A549 (cell line): ENCODE measurements at regions not wholly inside any gene's neighbourhood (a gene's known extent, or its start where the extent isn't known, plus 50 kb on each side); places are given as distances from the start of the nearest gene placed in this dataset.

Experiments used
- ATAC-seq, 2 experiments: fragments of 200-7000 bp in 1 of 2; fragments of >200 bp in 1 of 2; cut with Nextera tagmentation in 1 of 2; cut with Tn5 transposase in 1 of 2; 3 replicates each; pipeline versions ENCODE4 v1.8.0 to v1.9.1; 2018 to 2020; ENCODE audit warnings: mild to moderate bottlenecking in 1 of 2, moderate library complexity in 1 of 2
- CTCF ChIA-PET: fragments of 300-600 bp; sonication (Branson Sonifier 250); formaldehyde crosslinking; extraction: SDS; loops from one replicate; lab custom pipeline; 2021; ENCODE audit warnings: antibody characterized with exemption, inconsistent platforms; lab: Yijun Ruan, JAX
- POLR2A ChIA-PET: fragments of 350-600 bp; formaldehyde crosslinking; extraction: SDS; loops from one replicate; lab custom pipeline; 2021; ENCODE audit warnings: antibody characterized with exemption, inconsistent platforms; lab: Yijun Ruan, JAX
- DNase-seq, 2 experiments: peaks; one replicate each; pipeline versions ENCODE4 v3.0.0 to v3.0.0-alpha.2; 2011 to 2016; ENCODE audit warnings: low read depth in 1 of 2, low spot score in 1 of 2
- FAIRE-seq: peaks from 2 replicates; lab custom pipeline; 2011; peaks lifted over from hg19 to GRCh38; lab: Jason Lieb, UNC
- H3K27ac ChIP-seq, 2 experiments: fragments of >200 bp; sonication (Bioruptor Twin); formaldehyde crosslinking; 3 replicates each; pipeline ENCODE4 v1.5.1; 2016 to 2017
- H3K4me1 ChIP-seq: fragments of >200 bp; sonication (Bioruptor Twin); formaldehyde crosslinking; 3 replicates; pipeline ENCODE4 v1.6.1; 2016
- H3K4me2 ChIP-seq: fragments of >200 bp; sonication (Bioruptor Twin); formaldehyde crosslinking; 3 replicates; pipeline ENCODE4 v1.6.1; 2016
- H3K4me3 ChIP-seq: fragments of >200 bp; sonication (Bioruptor Twin); formaldehyde crosslinking; 3 replicates; pipeline ENCODE4 v1.5.1; 2016
- H3K9me3 ChIP-seq: fragments of >200 bp; sonication (Bioruptor Twin); formaldehyde crosslinking; 3 replicates; pipeline ENCODE4 v1.6.1; 2016
- ATOH8 ChIP-seq: fragments of 250-450 bp; sonication (Bioruptor Pico); IDR thresholded peaks from 2 replicates; pipeline ENCODE4 v1.5.0; 2020; ENCODE audit warnings: low read depth, mild to moderate bottlenecking, moderate library complexity
- CHD2 ChIP-seq: fragments of 150-350 bp; IDR thresholded peaks from 2 replicates; pipeline ENCODE4 v1.6.1; 2014; ENCODE audit warnings: low read length; ENCODE audit not compliant: partially characterized antibody
- CHD4 ChIP-seq: fragments of 200-600 bp; sonication (generic); IDR thresholded peaks from 2 replicates; pipeline ENCODE4 v1.6.1; 2016; ENCODE audit warnings: antibody characterized with exemption, mild to moderate bottlenecking, borderline replicate concordance
- EHF ChIP-seq: fragments of 250-450 bp; sonication (Bioruptor Pico); IDR thresholded peaks from 2 replicates; pipeline ENCODE4 v1.5.0; 2020; ENCODE audit warnings: mild to moderate bottlenecking
- EHMT2 ChIP-seq: fragments of 200-600 bp; sonication (generic); IDR thresholded peaks from 2 replicates; pipeline ENCODE4 v1.6.1; 2016; ENCODE audit warnings: antibody characterized with exemption, low read depth, mild to moderate bottlenecking, moderate library complexity
- FOSB ChIP-seq: fragments of 250-450 bp; sonication (Bioruptor Pico); IDR thresholded peaks from 2 replicates; pipeline ENCODE4 v1.5.0; 2020; ENCODE audit warnings: mild to moderate bottlenecking, moderate library complexity
- GATA3 ChIP-seq: IDR thresholded peaks from 2 replicates; pipeline ENCODE4 v1.6.1; 2012; ENCODE audit warnings: borderline replicate concordance
- HOXA7 ChIP-seq: fragments of 250-450 bp; sonication (Bioruptor Pico); IDR thresholded peaks from 2 replicates; pipeline ENCODE4 v1.5.0; 2020; ENCODE audit warnings: mild to moderate bottlenecking, moderate library complexity
- JUN ChIP-seq, 2 experiments: fragments of >200 bp; sonication (Bioruptor Twin); formaldehyde crosslinking; IDR thresholded peaks; 2 replicates in 1 of 2; 3 replicates in 1 of 2; pipeline ENCODE4 v1.6.1; 2016 to 2017
- KDM5A ChIP-seq: fragments of 200-600 bp; sonication (generic); IDR thresholded peaks from 2 replicates; pipeline ENCODE4 v1.6.1; 2016; ENCODE audit warnings: antibody characterized with exemption, mild to moderate bottlenecking
- MAFK ChIP-seq: fragments of 450-650 bp; IDR thresholded peaks from 2 replicates; pipeline ENCODE4 v1.6.1; 2014; ENCODE audit not compliant: partially characterized antibody
- MAX ChIP-seq: IDR thresholded peaks from 2 replicates; pipeline ENCODE4 v1.6.1; 2012
- MAZ ChIP-seq: fragments of 150-350 bp; IDR thresholded peaks from 2 replicates; pipeline ENCODE4 v1.6.1; 2014; ENCODE audit warnings: antibody characterized with exemption, low read depth, low read length, borderline replicate concordance
- MYC ChIP-seq: IDR thresholded peaks from 2 replicates; pipeline ENCODE4 v1.6.1; 2012; ENCODE audit warnings: mild to moderate bottlenecking, inconsistent platforms, low read length, improper control_type of control experiment, borderline replicate concordance
- NR3C1 ChIP-seq: fragments of >200 bp; sonication (Bioruptor Twin); formaldehyde crosslinking; IDR thresholded peaks from 3 replicates; pipeline ENCODE4 v1.6.1; 2017
- PBX3 ChIP-seq: IDR thresholded peaks from 2 replicates; pipeline ENCODE4 v1.6.1; 2012
- POLR2AphosphoS2 ChIP-seq: conservative IDR thresholded peaks from 2 replicates; pipeline ENCODE4 v1.6.1; 2012; ENCODE audit warnings: low read length, improper control_type of control experiment, inconsistent platforms
- RAD21 ChIP-seq, 2 experiments: fragments of >200 bp in 1 of 2; sonication (Bioruptor Twin) in 1 of 2; formaldehyde crosslinking in 1 of 2; IDR thresholded peaks in 1 of 2; conservative IDR thresholded peaks in 1 of 2; 2 replicates in 1 of 2; 3 replicates in 1 of 2; pipeline ENCODE4 v1.6.1; 2012 to 2018; ENCODE audit warnings: inconsistent platforms in 1 of 2
- RNF2 ChIP-seq: fragments of 200-600 bp; sonication (generic); IDR thresholded peaks from 2 replicates; pipeline ENCODE4 v1.6.1; 2016; ENCODE audit warnings: low read depth, mild to moderate bottlenecking, antibody characterized with exemption, moderate library complexity, borderline replicate concordance
- ZNF302 ChIP-seq: fragments of 250-450 bp; sonication (Bioruptor Pico); IDR thresholded peaks from 2 replicates; pipeline ENCODE4 v1.9.0; 2021; ENCODE audit warnings: inconsistent platforms, mild to moderate bottlenecking, moderate library complexity
- ZSCAN20 ChIP-seq: fragments of 250-450 bp; sonication (Bioruptor Pico); IDR thresholded peaks from 2 replicates; pipeline ENCODE4 v1.8.0; 2022; ENCODE audit warnings: mild to moderate bottlenecking, moderate library complexity
- WGBS: methylation state at CpG from one replicate; pipeline ENCODE4 v1.1.6; 2017; ENCODE audit errors: missing lambda C conversion rate; 5-methylcytosine and 5-hydroxymethylcytosine counted together

GRCh38 chr9:21554813-21555212, 72.7 kb upstream of the IFNE start:
- ChIA-PET CTCF (interaction anchor here (1.6 to 2.4 kb wide), 4 partner anchors 154 to 319 kb away, joined by 3 to 6 read pairs (median 5); no protein-coding TSS in a partner anchor), POLR2A (interaction anchor here (2.5 to 3.2 kb wide), 3 partner anchors 13 to 127 kb away, joined by 8 to 14 read pairs (median 10); no protein-coding TSS in a partner anchor)
- TF ChIP-seq EHF (no peak), ATOH8 (CRISPR knock-in tag) (no peak), ZSCAN20 (CRISPR knock-in tag) (no peak), RAD21 (conservative IDR thresholded peaks at IDR 0.05 in 1 of 2, IDR thresholded peaks at IDR 0.05 in 1 of 2) (no peak), MAX (no peak), ZNF302 (CRISPR knock-in tag) (no peak), HOXA7 (no peak)
- ATAC-seq: no peak
- Histone ChIP-seq H3K9me3 (no peaks in the 10 kb centered on the region), H3K4me1 (peaks cover 35% of the 10 kb centered on the region), H3K27ac (peak overlapping the region; percentile 92 to 94), H3K4me3 (peak overlapping the region; percentile 79), H3K4me2 (peak overlapping the region; percentile 95)
- FAIRE-seq: peak; percentile 46
- 0% methylated on average over 2 of the region's 2 CpGs for WGBS
- no peak for DNase-seq

- Histone ChIP-seq H3K27ac (peak overlapping the region; percentile 92 to 94), H3K4me2 (peak overlapping the region; percentile 95), H3K9me3 (no peaks in the 10 kb centered on the region), H3K4me3 (peak overlapping the region; percentile 79), H3K4me1 (peaks cover 24% of the 10 kb centered on the region)
- POLR2A ChIA-PET: interaction anchor here (1.6 to 2.9 kb wide), 3 partner anchors 21 to 126 kb away, joined by 7 to 14 read pairs (median 10); no protein-coding TSS in a partner anchor
- TF ChIP-seq MAZ: no peak
- TF ChIP-seq MAFK: no peak
- no peak for TF ChIP-seq RAD21 (conservative IDR thresholded peaks at IDR 0.05 in 1 of 2, IDR thresholded peaks at IDR 0.05 in 1 of 2)
- peak; percentile 51; the same call in 1 of the 2 replicates for TF ChIP-seq POLR2AphosphoS2
- TF ChIP-seq GATA3: 0 out of 2 replicates have a peak, but pooled peaks have one; percentile 11
- TF ChIP-seq PBX3: no peak
- TF ChIP-seq EHF: no peak
- TF ChIP-seq MYC: no peak
- no peak for TF ChIP-seq NR3C1
- no peak for TF ChIP-seq CHD2
- no peak for TF ChIP-seq KDM5A
- TF ChIP-seq FOSB (CRISPR knock-in tag): no peak
- no peak for TF ChIP-seq CHD4
- no peak for TF ChIP-seq EHMT2
- TF ChIP-seq RNF2: no peak
- TF ChIP-seq JUN (IDR thresholded peaks at IDR 0.05): 0 out of 5 replicates have a peak, but pooled peaks of 1 of the 2 experiments have one; percentile 45
- FAIRE-seq: peak; percentile 92
- DNase-seq: peak in 1 of 2 experiments; percentile 68
- no peak for ATAC-seq
- 1% methylated on average over 5 of the region's 5 CpGs for WGBS
- CTCF ChIA-PET: interaction anchor here (0.7 kb wide), 1 partner anchor 230 kb away, joined by 3 read pairs; no protein-coding TSS in a partner anchor
These were observed 73.8 kb upstream of the IFNE start for GRCh38 chr9:21555911-21556310.
